Upper lobe of right lung (tissue), 1 donor: ENCODE measurements at regions not wholly inside any gene's neighbourhood (a gene's known extent, or its start where the extent isn't known, plus 50 kb on each side); places are given as distances from the start of the nearest gene placed in this dataset.

ENCODE experiments used
- ATAC-seq: fragments of 200-7000 bp; cut with Tn5 transposase; one replicate; pipeline ENCODE4 v1.9.1; 2020; ENCODE audit warnings: mild to moderate bottlenecking, moderate library complexity
- DNase-seq: peaks from one replicate; pipeline ENCODE4 v3.0.0-alpha.2; 2020
- H3K27ac ChIP-seq: fragments of 200-600 bp; one replicate; pipeline ENCODE4 v1.8.0; 2022
- H3K27me3 ChIP-seq: fragments of 200-600 bp; one replicate; pipeline ENCODE4 v1.8.0; 2022; ENCODE audit warnings: mild to moderate bottlenecking
- H3K36me3 ChIP-seq: fragments of 200-600 bp; one replicate; pipeline ENCODE4 v1.8.0; 2022
- H3K4me1 ChIP-seq: fragments of 200-600 bp; one replicate; pipeline ENCODE4 v1.8.0; 2022
- H3K4me3 ChIP-seq: fragments of 200-600 bp; one replicate; pipeline ENCODE4 v1.8.0; 2022; ENCODE audit warnings: mild to moderate bottlenecking
- H3K9me3 ChIP-seq: fragments of 200-600 bp; one replicate; pipeline ENCODE4 v1.8.0; 2022
- CTCF ChIP-seq: fragments of 200-600 bp; IDR thresholded peaks from one replicate; pipeline ENCODE4 v1.8.0; 2022; ENCODE audit warnings: antibody characterized with exemption
- intact Hi-C: fragments of 100-400 bp; cut with DNase I; formaldehyde crosslinking; loops from one replicate; pipeline ENCODE4 v1.11.0; 2022
- donor health status: DM: no; HTN: yes; CAD: no; lungs with severe emphysema.

DNA sequence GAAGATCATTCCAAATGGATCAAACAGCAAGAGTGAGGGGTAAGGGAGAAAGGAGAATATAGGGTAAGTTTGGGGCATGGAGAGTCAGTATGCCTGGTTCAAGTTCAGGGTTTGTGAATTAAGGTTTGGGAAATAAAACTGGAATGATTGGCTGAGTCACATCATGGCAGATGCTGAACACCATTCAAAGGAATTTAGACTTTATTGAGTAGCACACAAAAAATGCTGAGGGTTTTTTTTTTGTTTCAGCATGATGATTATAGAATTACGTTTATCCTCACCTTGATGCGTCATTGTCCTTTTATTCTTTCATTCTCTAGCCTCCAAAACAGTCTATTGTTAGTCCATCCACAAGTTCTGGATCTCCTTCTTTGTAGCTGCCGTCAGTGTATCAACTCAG lies 220.0 kb upstream of the UMPS start:
- intact Hi-C loops = no loop called here
- no peaks in the 10 kb centered on the region for H3K36me3 ChIP-seq
- H3K9me3 ChIP-seq = no peaks in the 10 kb centered on the region
- no peaks in the 10 kb centered on the region for H3K27me3 ChIP-seq
- ATAC-seq = no peak
- H3K4me1 ChIP-seq = no peaks in the 10 kb centered on the region
- H3K27ac ChIP-seq = no peak overlapping the region
- TF ChIP-seq CTCF = no peak
- no peak for DNase-seq
- no peak overlapping the region for H3K4me3 ChIP-seq

DNA sequence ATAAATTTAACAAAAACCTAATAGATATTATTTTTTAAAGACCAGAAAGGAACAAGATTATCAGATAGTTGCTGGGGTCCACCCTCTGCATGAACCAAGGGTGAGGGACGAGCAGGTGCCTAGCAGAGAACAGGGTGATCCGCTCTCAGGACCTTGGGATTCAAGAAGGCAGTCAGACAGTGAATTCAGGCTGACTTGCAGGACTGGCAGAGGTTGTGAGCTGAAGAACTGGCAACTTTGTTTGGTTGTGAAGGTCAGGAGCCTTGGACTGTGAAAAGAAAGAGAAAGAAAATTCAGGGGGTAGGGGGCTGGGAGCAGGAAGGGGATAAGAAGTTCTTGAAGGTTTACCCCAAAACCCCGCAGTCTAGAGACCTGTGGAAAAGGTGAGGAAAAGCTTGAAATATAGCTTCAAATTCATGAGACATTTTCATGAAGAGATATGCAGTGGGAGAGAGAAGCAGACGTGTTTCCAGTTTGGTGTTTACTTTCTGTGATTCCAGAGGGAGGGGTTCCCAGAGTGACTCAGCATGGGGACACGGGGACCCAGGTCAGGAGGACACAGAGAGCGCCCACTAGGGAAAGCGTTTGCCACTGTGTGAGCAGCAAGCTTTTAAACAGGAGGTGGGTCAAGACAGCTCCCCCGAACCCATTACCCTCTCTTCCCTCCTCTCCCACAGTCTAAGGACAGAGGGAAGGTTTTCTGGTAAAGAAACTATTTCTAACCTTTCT lies 217.2 kb upstream of the UMPS start:
- intact Hi-C loops = no loop called here
- H3K4me1 ChIP-seq = no peaks in the 10 kb centered on the region
- ATAC-seq = peak; percentile 44
- H3K27me3 ChIP-seq = no peaks in the 10 kb centered on the region
- no peak for TF ChIP-seq CTCF
- H3K4me3 ChIP-seq = no peak overlapping the region
- no peak overlapping the region for H3K27ac ChIP-seq
- H3K36me3 ChIP-seq = no peaks in the 10 kb centered on the region
- H3K9me3 ChIP-seq = no peaks in the 10 kb centered on the region
- no peak for DNase-seq

- H3K36me3 ChIP-seq = no peaks in the 10 kb centered on the region
- DNase-seq = no peak
- no peaks in the 10 kb centered on the region for H3K4me1 ChIP-seq
- H3K27ac ChIP-seq = no peak overlapping the region
- TF ChIP-seq CTCF = no peak
- no peaks in the 10 kb centered on the region for H3K9me3 ChIP-seq
- H3K4me3 ChIP-seq = no peak overlapping the region
- peak; percentile 19 for ATAC-seq
- intact Hi-C loops = no loop called here
- H3K27me3 ChIP-seq = no peaks in the 10 kb centered on the region
Observed at GRCh38 chr3:124513610-124513997, 216.6 kb upstream of the UMPS start.

DNA sequence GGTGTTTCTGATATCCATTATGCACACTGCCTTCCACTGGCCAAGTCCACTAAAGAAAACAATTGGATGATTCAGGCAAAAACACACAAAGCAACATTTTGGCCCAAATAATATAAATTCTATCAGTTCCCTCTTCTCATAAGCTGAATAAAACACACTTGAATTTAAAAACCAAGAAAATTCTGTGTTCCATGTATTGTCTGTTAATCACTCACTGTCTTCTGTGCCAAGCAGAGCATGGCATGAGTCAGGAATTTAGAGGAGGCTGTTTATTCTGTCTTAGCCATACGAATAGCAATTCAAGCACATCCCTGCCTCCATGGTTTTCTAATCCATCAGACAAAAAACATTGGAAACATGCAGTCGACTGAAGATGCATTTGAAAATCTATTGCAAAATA lies 215.6 kb upstream of the UMPS start:
- H3K27ac ChIP-seq = no peak overlapping the region
- H3K4me1 ChIP-seq = no peaks in the 10 kb centered on the region

GRCh38 chr3:124516333-124516732 lies 213.9 kb upstream of the UMPS start:
- Histone ChIP-seq H3K36me3 (no peaks in the 10 kb centered on the region), H3K27ac (no peak overlapping the region), H3K27me3 (no peaks in the 10 kb centered on the region), H3K4me3 (no peak overlapping the region), H3K9me3 (no peaks in the 10 kb centered on the region), H3K4me1 (no peaks in the 10 kb centered on the region)
- intact Hi-C loops = no loop called here
- ATAC-seq = no peak
- TF ChIP-seq CTCF = no peak
- no peak for DNase-seq

More for the DNA sequence above, 215.6 kb upstream of the UMPS start:
- no peak overlapping the region for H3K4me3 ChIP-seq
- intact Hi-C loops = no loop called here
- no peak for ATAC-seq
- H3K36me3 ChIP-seq = no peaks in the 10 kb centered on the region
- no peaks in the 10 kb centered on the region for H3K27me3 ChIP-seq
- TF ChIP-seq CTCF = no peak
- no peak for DNase-seq
- H3K9me3 ChIP-seq = no peaks in the 10 kb centered on the region

- intact Hi-C loops = no loop called here
- Histone ChIP-seq H3K4me3 (no peak overlapping the region), H3K9me3 (no peaks in the 10 kb centered on the region), H3K27me3 (no peaks in the 10 kb centered on the region), H3K27ac (no peak overlapping the region), H3K36me3 (no peaks in the 10 kb centered on the region), H3K4me1 (no peaks in the 10 kb centered on the region)
- DNase-seq = no peak
- TF ChIP-seq CTCF = no peak
- ATAC-seq = no peak
Observed at GRCh38 chr3:124517306-124517705, 212.9 kb upstream of the UMPS start.
